Activated effector memory CD4-positive, alpha-beta T cell treated with Interleukin-2 at 50 U/mL for 16 hours (primary cell): ENCODE measurements at regions not wholly inside any gene's neighbourhood (a gene's known extent, or its start where the extent isn't known, plus 50 kb on each side); places are given as distances from the start of the nearest gene placed in this dataset.

Experiments used
- DNase-seq: peaks from one replicate; pipeline ENCODE4 v3.0.0-alpha.2; 2020

GRCh38 chr12:92614001-92614400, 88.8 kb upstream of the PLEKHG7 start:
- no peak for DNase-seq

- no peak for DNase-seq
Measured at GRCh38 chr12:92612611-92613010, 90.2 kb upstream of the PLEKHG7 start.

GRCh38 chr12:92608151-92609091, 94.4 kb upstream of the PLEKHG7 start:
- DNase-seq: no peak

GRCh38 chr12:92606956-92607355, 95.8 kb upstream of the PLEKHG7 start:
- no peak for DNase-seq

- DNase-seq: no peak
Measured at GRCh38 chr12:92605621-92606170, 97.1 kb upstream of the PLEKHG7 start.

- DNase-seq: no peak
Measured at GRCh38 chr12:92604786-92605185, 98.0 kb upstream of the PLEKHG7 start.

- DNase-seq: no peak
Measured at GRCh38 chr12:92603741-92604432, 98.9 kb upstream of the PLEKHG7 start.

- no peak for DNase-seq
Measured at GRCh38 chr12:92602930-92603623, 99.7 kb upstream of the PLEKHG7 start.

- no peak for DNase-seq
Measured at GRCh38 chr12:92602476-92602875, 100.3 kb upstream of the PLEKHG7 start.

- DNase-seq: no peak
Measured at GRCh38 chr12:92601680-92602079, 101.1 kb upstream of the PLEKHG7 start.

GRCh38 chr12:92601176-92601575, 101.6 kb upstream of the PLEKHG7 start:
- DNase-seq: no peak

GRCh38 chr12:92600052-92600451, 102.7 kb upstream of the PLEKHG7 start:
- no peak for DNase-seq

- no peak for DNase-seq
Measured at GRCh38 chr12:92597997-92598396, 104.8 kb upstream of the PLEKHG7 start.

GRCh38 chr12:92597118-92597517, 105.7 kb upstream of the PLEKHG7 start:
- DNase-seq: no peak

- no peak for DNase-seq
Measured at GRCh38 chr12:92596383-92596782, 106.4 kb upstream of the PLEKHG7 start.

GRCh38 chr12:92595663-92596062, 107.1 kb upstream of the PLEKHG7 start:
- no peak for DNase-seq

- peak; percentile 72 for DNase-seq
Measured at GRCh38 chr12:92593734-92594402, 108.9 kb upstream of the PLEKHG7 start.

- DNase-seq: no peak
Measured at GRCh38 chr12:92585115-92585727, 117.6 kb upstream of the PLEKHG7 start.

- DNase-seq: no peak
Measured at GRCh38 chr12:92583910-92584309, 118.9 kb upstream of the PLEKHG7 start.

- no peak for DNase-seq
Measured at GRCh38 chr12:92582893-92583292, 119.9 kb upstream of the PLEKHG7 start.

GRCh38 chr12:92582475-92582874, 120.3 kb upstream of the PLEKHG7 start:
- DNase-seq: no peak

- DNase-seq: no peak
Measured at GRCh38 chr12:92581604-92582003, 121.2 kb upstream of the PLEKHG7 start.
